ENCODE measurements at regions not wholly inside any gene's neighbourhood (a gene's known extent, or its start where the extent isn't known, plus 50 kb on each side); places are given as distances from the start of the nearest gene placed in this dataset.

DNA sequence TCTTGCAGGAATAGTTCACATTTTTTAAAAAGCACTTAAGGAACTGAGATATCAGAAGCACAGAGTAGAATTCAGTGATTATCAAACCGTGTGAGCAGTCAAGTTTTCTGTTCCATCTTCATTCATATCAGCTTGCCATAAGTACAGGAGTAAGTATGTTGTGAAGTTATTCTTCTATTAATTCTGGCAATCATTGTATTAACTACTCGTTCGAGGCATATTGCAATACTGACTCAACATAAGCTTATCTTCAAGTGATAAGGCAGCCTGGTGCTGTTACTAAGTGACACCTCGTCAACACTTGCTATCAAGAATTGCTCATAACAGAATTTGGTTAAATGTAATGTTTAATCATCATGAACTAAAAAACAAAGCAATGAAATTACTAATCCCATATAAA is 75.7 kb upstream of the SNX9 start:
- TF ChIP-seq POLR2A (IDR thresholded peaks at IDR 0.05): no peak
- TF ChIP-seq, protein P1, sequence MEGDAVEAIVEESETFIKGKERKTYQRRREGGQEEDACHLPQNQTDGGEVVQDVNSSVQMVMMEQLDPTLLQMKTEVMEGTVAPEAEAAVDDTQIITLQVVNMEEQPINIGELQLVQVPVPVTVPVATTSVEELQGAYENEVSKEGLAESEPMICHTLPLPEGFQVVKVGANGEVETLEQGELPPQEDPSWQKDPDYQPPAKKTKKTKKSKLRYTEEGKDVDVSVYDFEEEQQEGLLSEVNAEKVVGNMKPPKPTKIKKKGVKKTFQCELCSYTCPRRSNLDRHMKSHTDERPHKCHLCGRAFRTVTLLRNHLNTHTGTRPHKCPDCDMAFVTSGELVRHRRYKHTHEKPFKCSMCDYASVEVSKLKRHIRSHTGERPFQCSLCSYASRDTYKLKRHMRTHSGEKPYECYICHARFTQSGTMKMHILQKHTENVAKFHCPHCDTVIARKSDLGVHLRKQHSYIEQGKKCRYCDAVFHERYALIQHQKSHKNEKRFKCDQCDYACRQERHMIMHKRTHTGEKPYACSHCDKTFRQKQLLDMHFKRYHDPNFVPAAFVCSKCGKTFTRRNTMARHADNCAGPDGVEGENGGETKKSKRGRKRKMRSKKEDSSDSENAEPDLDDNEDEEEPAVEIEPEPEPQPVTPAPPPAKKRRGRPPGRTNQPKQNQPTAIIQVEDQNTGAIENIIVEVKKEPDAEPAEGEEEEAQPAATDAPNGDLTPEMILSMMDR (IDR thresholded peaks at IDR 0.05): no peak

Measured in uterus (tissue), 2 donors.